GM18951 (cell line): ENCODE measurements at regions not wholly inside any gene's neighbourhood (a gene's known extent, or its start where the extent isn't known, plus 50 kb on each side); places are given as distances from the start of the nearest gene placed in this dataset.

Experiments used
- POLR2A ChIP-seq: IDR thresholded peaks from 4 replicates; pipeline ENCODE4 v1.6.1; 2011; ENCODE audit warnings: mild to moderate bottlenecking; ENCODE audit not compliant: insufficient read length, insufficient read depth; ENCODE audit errors: extremely low read depth
- in situ Hi-C: fragments of 300-500 bp; cut with MboI; formaldehyde crosslinking; loops from one replicate; pipeline ENCODE4 v1.12.0; 2022; ENCODE audit warnings: low sequenced_read_pairs, mixed read lengths, inconsistent platforms; ENCODE audit not compliant: unreplicated experiment

GRCh38 chr2:16332681-16333557, 332.7 kb downstream of the CYRIA start:
- no peak for TF ChIP-seq POLR2A
- in situ Hi-C loops = no loop called here

GRCh38 chr2:16331772-16332171, 333.9 kb downstream of the CYRIA start:
- in situ Hi-C loops = no loop called here
- no peak for TF ChIP-seq POLR2A

- no peak for TF ChIP-seq POLR2A
- in situ Hi-C loops = no loop called here
Observed at GRCh38 chr2:16330982-16331381, 334.7 kb downstream of the CYRIA start.

GRCh38 chr2:16330571-16330970, 335.1 kb downstream of the CYRIA start:
- in situ Hi-C loops = no loop called here
- no peak for TF ChIP-seq POLR2A

- in situ Hi-C loops = no loop called here
- no peak for TF ChIP-seq POLR2A
Observed at GRCh38 chr2:16330012-16330411, 335.6 kb downstream of the CYRIA start.

- no peak for TF ChIP-seq POLR2A
- in situ Hi-C loops = no loop called here
Observed at GRCh38 chr2:16329421-16329820, 336.2 kb downstream of the CYRIA start.

- TF ChIP-seq POLR2A = no peak
- in situ Hi-C loops = no loop called here
Observed at GRCh38 chr2:16328521-16329190, 337.0 kb downstream of the CYRIA start.

GRCh38 chr2:16327326-16327725, 338.3 kb downstream of the CYRIA start:
- in situ Hi-C loops = no loop called here
- no peak for TF ChIP-seq POLR2A

- in situ Hi-C loops = no loop called here
- TF ChIP-seq POLR2A = no peak
Observed at GRCh38 chr2:16326711-16327300, 338.8 kb downstream of the CYRIA start.

- in situ Hi-C loops = no loop called here
- TF ChIP-seq POLR2A = no peak
Observed at GRCh38 chr2:16325976-16326510, 339.6 kb downstream of the CYRIA start.

GRCh38 chr2:16325016-16325975, 340.3 kb downstream of the CYRIA start:
- in situ Hi-C loops = no loop called here
- TF ChIP-seq POLR2A = no peak

- in situ Hi-C loops = no loop called here
- TF ChIP-seq POLR2A = no peak
Observed at GRCh38 chr2:16324544-16324937, 341.1 kb downstream of the CYRIA start.
